Kidney epithelial cell (primary cell): ENCODE measurements at regions not wholly inside any gene's neighbourhood (a gene's known extent, or its start where the extent isn't known, plus 50 kb on each side); places are given as distances from the start of the nearest gene placed in this dataset.

Experiments used
- DNase-seq: peaks from one replicate; pipeline ENCODE4 v3.0.0-alpha.2; 2010; ENCODE audit warnings: low read depth
- H3K27me3 ChIP-seq: 2 replicates; pipeline ENCODE4 v1.6.0; 2011; ENCODE audit warnings: low read length; ENCODE audit not compliant: control insufficient read depth, insufficient read depth
- H3K36me3 ChIP-seq: 2 replicates; pipeline ENCODE4 v1.5.1; 2011; ENCODE audit warnings: low read length; ENCODE audit not compliant: control insufficient read depth, insufficient read depth
- H3K4me3 ChIP-seq: 2 replicates; pipeline ENCODE4 v1.5.1; 2011; ENCODE audit warnings: low read depth, mild to moderate bottlenecking, control low read depth, low read length
- CTCF ChIP-seq: IDR thresholded peaks from 2 replicates; pipeline ENCODE4 v1.5.1; 2011; ENCODE audit warnings: mild to moderate bottlenecking, moderate library complexity, low read length, control low read depth, inconsistent platforms; ENCODE audit not compliant: insufficient read depth, poor library complexity, severe bottlenecking

- DNase-seq = no peak
- Histone ChIP-seq H3K36me3 (no peaks in the 10 kb centered on the region), H3K27me3 (no peaks in the 10 kb centered on the region), H3K4me3 (no peak overlapping the region)
- no peak for TF ChIP-seq CTCF
Observed at GRCh38 chr17:13922885-13923284, 146.4 kb upstream of the COX10 start.

GRCh38 chr17:13925579-13925978, 143.7 kb upstream of the COX10 start:
- DNase-seq = no peak
- no peak for TF ChIP-seq CTCF
- no peaks in the 10 kb centered on the region for H3K27me3 ChIP-seq
- no peak overlapping the region for H3K4me3 ChIP-seq
- no peaks in the 10 kb centered on the region for H3K36me3 ChIP-seq

GRCh38 chr17:13931111-13931526, 138.2 kb upstream of the COX10 start:
- Histone ChIP-seq H3K4me3 (no peak overlapping the region), H3K36me3 (no peaks in the 10 kb centered on the region), H3K27me3 (no peaks in the 10 kb centered on the region)
- TF ChIP-seq CTCF = no peak
- DNase-seq = no peak

GRCh38 chr17:13931800-13932460, 137.4 kb upstream of the COX10 start:
- no peak for TF ChIP-seq CTCF
- DNase-seq = no peak

GRCh38 chr17:13933441-13934276, 135.6 kb upstream of the COX10 start:
- DNase-seq = no peak
- Histone ChIP-seq H3K27me3 (no peaks in the 10 kb centered on the region), H3K4me3 (no peak overlapping the region), H3K36me3 (no peaks in the 10 kb centered on the region)
- TF ChIP-seq CTCF = no peak

More at GRCh38 chr17:13931800-13932460, 137.4 kb upstream of the COX10 start:
- H3K4me3 ChIP-seq = no peak overlapping the region
- no peaks in the 10 kb centered on the region for H3K36me3 ChIP-seq
- H3K27me3 ChIP-seq = no peaks in the 10 kb centered on the region

GRCh38 chr17:13939222-13939621, 130.1 kb upstream of the COX10 start:
- H3K36me3 ChIP-seq = no peaks in the 10 kb centered on the region
- no peak overlapping the region for H3K4me3 ChIP-seq
- no peaks in the 10 kb centered on the region for H3K27me3 ChIP-seq
- TF ChIP-seq CTCF = no peak
- DNase-seq = no peak
